ENCODE measurements at regions not wholly inside any gene's neighbourhood (a gene's known extent, or its start where the extent isn't known, plus 50 kb on each side); places are given as distances from the start of the nearest gene placed in this dataset.

GRCh38 chr3:36631549-36631948 lies 132.8 kb downstream of the DCLK3 start:
- FAIRE-seq (no peak), ATAC-seq (peak; percentile 32; the same call in 1 of the 3 replicates), DNase-seq (ENCODE audit: low spot score) (no peak)
- ChIA-PET POLR2A (no interaction called here), CTCF (ENCODE audit: low intra/inter-chr PET ratio, low total read pairs) (no interaction called here)
- Histone ChIP-seq H3K4me2 (ENCODE audit: low read depth, low read length) (no peak overlapping the region), H3K9ac (ENCODE audit: insufficient read depth, low read depth, low read length) (no peak overlapping the region), H3K27me3 (ENCODE audit: control insufficient read depth in 1 of 2, insufficient read depth in 2 of 2, low read length in 2 of 2) (no peaks in the 10 kb centered on the region; a peak in 1 of 5 replicates), H3K27ac (ENCODE audit: extremely low read length, insufficient read depth, low read length) (no peak overlapping the region), H2AFZ (ENCODE audit: low read length) (no peak overlapping the region), H3K36me3 (replicated peaks in 1 of 2; ENCODE audit: control insufficient read depth in 1 of 2, insufficient read depth in 2 of 2, low read length in 2 of 2) (no peaks in the 10 kb centered on the region), H3K4me3 (replicated peaks in 1 of 3; ENCODE audit: insufficient read depth in 1 of 3, low read depth in 2 of 3, low read length in 3 of 3) (no peak overlapping the region), H3K79me2 (ENCODE audit: insufficient read depth, low read length) (no peaks in the 10 kb centered on the region), H3K4me1 (ENCODE audit: insufficient read depth, low read length) (no peaks in the 10 kb centered on the region), H4K20me1 (ENCODE audit: insufficient read depth, low read length) (no peaks in the 10 kb centered on the region), H3K9me3 (ENCODE audit: low read length) (no peaks in the 10 kb centered on the region)
- 27% methylated on average over 3 of the region's 4 CpGs for WGBS (ENCODE audit: low lambda C conversion rate)
- intact Hi-C loops (cut with micrococcal nuclease; ENCODE audit: unreplicated experiment), result no loop called here
- BruUV-seq (replicated peaks), result no TSS peak
- in situ Hi-C loops (cut with HindIII; ENCODE audit: extremely low pct_ligation_motif_present, low pct_unique_long_range_greater_than_20kb), result no loop called here
- no peak for TF ChIP-seq MEF2D (CRISPR knock-in tag; IDR thresholded peaks at IDR 0.05)
- TF ChIP-seq ZNF740 (CRISPR knock-in tag; IDR thresholded peaks at IDR 0.05), result no peak
- no peak for TF ChIP-seq ZBTB46 (CRISPR knock-in tag; IDR thresholded peaks at IDR 0.05; ENCODE audit: borderline replicate concordance)

- Histone ChIP-seq H3K79me2 (ENCODE audit: insufficient read depth, low read length) (no peaks in the 10 kb centered on the region), H2AFZ (ENCODE audit: low read length) (no peak overlapping the region), H3K4me3 (replicated peaks in 1 of 3; ENCODE audit: insufficient read depth in 1 of 3, low read depth in 2 of 3, low read length in 3 of 3) (no peak overlapping the region), H3K27me3 (ENCODE audit: control insufficient read depth in 1 of 2, insufficient read depth in 2 of 2, low read length in 2 of 2) (no peaks in the 10 kb centered on the region; a peak in 1 of 5 replicates), H3K4me2 (ENCODE audit: low read depth, low read length) (no peak overlapping the region), H3K27ac (ENCODE audit: extremely low read length, insufficient read depth, low read length) (no peak overlapping the region), H4K20me1 (ENCODE audit: insufficient read depth, low read length) (no peaks in the 10 kb centered on the region), H3K4me1 (ENCODE audit: insufficient read depth, low read length) (no peaks in the 10 kb centered on the region), H3K36me3 (replicated peaks in 1 of 2; ENCODE audit: control insufficient read depth in 1 of 2, insufficient read depth in 2 of 2, low read length in 2 of 2) (no peaks in the 10 kb centered on the region), H3K9ac (ENCODE audit: insufficient read depth, low read depth, low read length) (no peak overlapping the region), H3K9me3 (ENCODE audit: low read length) (no peaks in the 10 kb centered on the region)
- DNase-seq (ENCODE audit: low spot score) (no peak), FAIRE-seq (no peak), ATAC-seq (no peak)
- ChIA-PET CTCF (ENCODE audit: low intra/inter-chr PET ratio, low total read pairs) (no interaction called here), POLR2A (no interaction called here)
- TF ChIP-seq ATAD3A (CRISPR knock-in tag; IDR thresholded peaks at IDR 0.05) (no peak), SUZ12 (IDR thresholded peaks at IDR 0.05; ENCODE audit: low read depth, low read length) (no peak), KDM4B (CRISPR knock-in tag; IDR thresholded peaks at IDR 0.05) (no peak), SMC3 (IDR thresholded peaks at IDR 0.05; ENCODE audit: low read length) (no peak), ZNF878 (CRISPR knock-in tag; IDR thresholded peaks at IDR 0.05) (no peak), ZNF331 (CRISPR knock-in tag; IDR thresholded peaks at IDR 0.05) (no peak), MATR3 (CRISPR knock-in tag; IDR thresholded peaks at IDR 0.05) (no peak), SRSF1 (optimal IDR thresholded peaks at IDR 0.05; ENCODE audit: low read depth, low read length) (no peak)
- intact Hi-C loops (cut with micrococcal nuclease; ENCODE audit: unreplicated experiment) (no loop called here), in situ Hi-C loops (cut with HindIII; ENCODE audit: extremely low pct_ligation_motif_present, low pct_unique_long_range_greater_than_20kb) (no loop called here)
- no TSS peak for BruUV-seq (replicated peaks)
Measured at GRCh38 chr3:36615861-36616260, 148.5 kb downstream of the DCLK3 start.

Measured in HepG2 (cell line).